ENCODE measurements at regions not wholly inside any gene's neighbourhood (a gene's known extent, or its start where the extent isn't known, plus 50 kb on each side); places are given as distances from the start of the nearest gene placed in this dataset.
A peak's percentile ranks its signal among the peaks of the same experiment; 100 is the strongest.

DNA sequence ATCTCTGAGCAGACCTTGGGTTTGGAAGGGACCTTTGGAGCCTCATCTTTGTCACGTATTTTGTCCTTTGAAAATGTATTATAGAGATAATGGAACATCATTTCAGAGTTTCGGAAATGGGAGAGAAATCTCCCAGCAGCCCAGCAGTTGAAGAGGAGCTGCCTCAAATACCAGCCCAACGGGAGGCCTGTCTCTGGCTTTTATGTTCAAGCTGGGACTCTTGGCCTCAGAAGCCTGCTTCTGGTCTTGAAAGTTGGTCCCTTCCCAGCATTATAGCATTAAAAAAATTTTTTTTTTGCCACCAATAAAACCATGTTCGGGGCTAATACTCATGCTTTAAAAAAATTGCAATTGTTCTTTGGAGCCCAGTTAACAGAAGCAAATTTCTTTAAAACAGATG lies 73.4 kb upstream of the CTBP2 start:
- Histone ChIP-seq H3K9me3 (ENCODE audit: control insufficient read depth, low read depth, low read length) (peaks cover 4% of the 10 kb centered on the region), H3K9ac (ENCODE audit: control insufficient read depth, extremely low read depth, insufficient read depth, low read length) (no peak overlapping the region), H3K27ac (ENCODE audit: control insufficient read depth, insufficient read depth, low read length) (no peak overlapping the region), H3K27me3 (ENCODE audit: control insufficient read depth, extremely low read depth, insufficient read depth, low read length) (no peaks in the 10 kb centered on the region), H3K4me2 (ENCODE audit: control insufficient read depth, extremely low read depth, insufficient read depth, low read depth, low read length) (no peak overlapping the region), H3K4me3 (ENCODE audit: control insufficient read depth in 2 of 3, extremely low read depth in 1 of 3, insufficient read depth in 2 of 3, low read depth in 1 of 3, low read length in 3 of 3) (no peak overlapping the region), H3K9me1 (ENCODE audit: control insufficient read depth, extremely low read depth, insufficient read depth, low read length) (no peaks in the 10 kb centered on the region), H3K36me3 (ENCODE audit: control insufficient read depth in 2 of 2, extremely low read depth in 1 of 2, insufficient read depth in 2 of 2, low read length in 2 of 2) (no peaks in the 10 kb centered on the region), H4K20me1 (ENCODE audit: control insufficient read depth, extremely low read depth, insufficient read depth, low read length) (no peaks in the 10 kb centered on the region), H2AFZ (ENCODE audit: control insufficient read depth, low read length) (no peak overlapping the region), H3K4me1 (ENCODE audit: control insufficient read depth, extremely low read depth, insufficient read depth, low read length) (peaks cover 41% of the 10 kb centered on the region), H3K79me2 (ENCODE audit: control insufficient read depth, insufficient read depth, low read length) (no peaks in the 10 kb centered on the region)
- TF ChIP-seq EZH2 (IDR thresholded peaks at IDR 0.05; ENCODE audit: low read length), result no peak
- TF ChIP-seq, protein P1, sequence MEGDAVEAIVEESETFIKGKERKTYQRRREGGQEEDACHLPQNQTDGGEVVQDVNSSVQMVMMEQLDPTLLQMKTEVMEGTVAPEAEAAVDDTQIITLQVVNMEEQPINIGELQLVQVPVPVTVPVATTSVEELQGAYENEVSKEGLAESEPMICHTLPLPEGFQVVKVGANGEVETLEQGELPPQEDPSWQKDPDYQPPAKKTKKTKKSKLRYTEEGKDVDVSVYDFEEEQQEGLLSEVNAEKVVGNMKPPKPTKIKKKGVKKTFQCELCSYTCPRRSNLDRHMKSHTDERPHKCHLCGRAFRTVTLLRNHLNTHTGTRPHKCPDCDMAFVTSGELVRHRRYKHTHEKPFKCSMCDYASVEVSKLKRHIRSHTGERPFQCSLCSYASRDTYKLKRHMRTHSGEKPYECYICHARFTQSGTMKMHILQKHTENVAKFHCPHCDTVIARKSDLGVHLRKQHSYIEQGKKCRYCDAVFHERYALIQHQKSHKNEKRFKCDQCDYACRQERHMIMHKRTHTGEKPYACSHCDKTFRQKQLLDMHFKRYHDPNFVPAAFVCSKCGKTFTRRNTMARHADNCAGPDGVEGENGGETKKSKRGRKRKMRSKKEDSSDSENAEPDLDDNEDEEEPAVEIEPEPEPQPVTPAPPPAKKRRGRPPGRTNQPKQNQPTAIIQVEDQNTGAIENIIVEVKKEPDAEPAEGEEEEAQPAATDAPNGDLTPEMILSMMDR (optimal IDR thresholded peaks at IDR 0.05 in 1 of 3, IDR thresholded peaks at IDR 0.05 in 1 of 3, conservative IDR thresholded peaks at IDR 0.05 in 1 of 3; ENCODE audit: extremely low read depth in 1 of 3, insufficient read depth in 2 of 3, low read length in 3 of 3), result no peak
- DNase-seq (ENCODE audit: low read depth, low spot score), result no peak
- dilution Hi-C loops (cut with MboI; ENCODE audit: extremely low pct_ligation_motif_present, low sequenced_read_pairs), result no loop called here
- FAIRE-seq, result peak; percentile 67

DNA sequence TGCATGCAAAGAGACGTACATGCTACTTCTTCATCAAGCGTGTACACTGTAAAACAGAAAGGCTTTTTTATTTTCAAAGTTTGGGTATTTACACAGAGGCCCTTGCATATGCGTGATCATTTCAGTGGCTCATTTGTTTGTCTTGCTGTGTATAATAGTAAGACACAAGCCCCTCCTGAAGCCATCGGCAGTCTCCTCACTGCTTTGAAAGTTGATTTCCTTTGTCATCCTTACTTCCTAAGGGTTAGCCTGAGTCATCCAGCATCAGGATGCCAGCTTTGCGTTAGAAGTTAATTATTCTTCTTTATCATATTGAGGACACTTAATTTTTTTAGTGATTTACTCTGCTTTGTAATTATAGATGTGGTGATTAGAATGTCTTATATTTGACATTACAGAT lies 72.5 kb upstream of the CTBP2 start:
- Histone ChIP-seq H3K4me3 (ENCODE audit: control insufficient read depth in 2 of 3, extremely low read depth in 1 of 3, insufficient read depth in 2 of 3, low read depth in 1 of 3, low read length in 3 of 3) (no peak overlapping the region), H3K27ac (ENCODE audit: control insufficient read depth, insufficient read depth, low read length) (peak overlapping the region; percentile 2), H3K9ac (ENCODE audit: control insufficient read depth, extremely low read depth, insufficient read depth, low read length) (no peak overlapping the region), H3K27me3 (ENCODE audit: control insufficient read depth, extremely low read depth, insufficient read depth, low read length) (no peaks in the 10 kb centered on the region), H3K4me1 (ENCODE audit: control insufficient read depth, extremely low read depth, insufficient read depth, low read length) (peaks cover 41% of the 10 kb centered on the region), H3K4me2 (ENCODE audit: control insufficient read depth, extremely low read depth, insufficient read depth, low read depth, low read length) (peak overlapping the region; percentile 30), H3K36me3 (ENCODE audit: control insufficient read depth in 2 of 2, extremely low read depth in 1 of 2, insufficient read depth in 2 of 2, low read length in 2 of 2) (no peaks in the 10 kb centered on the region), H2AFZ (ENCODE audit: control insufficient read depth, low read length) (no peak overlapping the region), H3K9me3 (ENCODE audit: control insufficient read depth, low read depth, low read length) (no peaks in the 10 kb centered on the region), H3K9me1 (ENCODE audit: control insufficient read depth, extremely low read depth, insufficient read depth, low read length) (no peaks in the 10 kb centered on the region), H3K79me2 (ENCODE audit: control insufficient read depth, insufficient read depth, low read length) (no peaks in the 10 kb centered on the region), H4K20me1 (ENCODE audit: control insufficient read depth, extremely low read depth, insufficient read depth, low read length) (no peaks in the 10 kb centered on the region)
- TF ChIP-seq, protein P1 (optimal IDR thresholded peaks at IDR 0.05 in 1 of 3, IDR thresholded peaks at IDR 0.05 in 1 of 3, conservative IDR thresholded peaks at IDR 0.05 in 1 of 3; ENCODE audit: extremely low read depth in 1 of 3, insufficient read depth in 2 of 3, low read length in 3 of 3), result no peak
- TF ChIP-seq EZH2 (IDR thresholded peaks at IDR 0.05; ENCODE audit: low read length), result no peak
- dilution Hi-C loops (cut with MboI; ENCODE audit: extremely low pct_ligation_motif_present, low sequenced_read_pairs), result no loop called here
- DNase-seq (ENCODE audit: low read depth, low spot score), result no peak
- FAIRE-seq, result peak; percentile 67

Data from keratinocyte (primary cell).